WTC11 (cell line): ENCODE measurements at regions not wholly inside any gene's neighbourhood (a gene's known extent, or its start where the extent isn't known, plus 50 kb on each side); places are given as distances from the start of the nearest gene placed in this dataset.

Experiments used
- ATAC-seq: fragments of 200-7000 bp; cut with Tn5 transposase; 2 replicates; pipeline ENCODE4 v1.10.0; 2021; ENCODE audit warnings: mild to moderate bottlenecking, moderate library complexity
- CTCF ChIA-PET: fragments of 300-600 bp; sonication (Branson Sonifier 250); formaldehyde crosslinking; loops from one replicate; lab custom pipeline; 2021; ENCODE audit warnings: antibody characterized with exemption; lab: Charles Lee
- POLR2A ChIA-PET: fragments of 350-600 bp; sonication (Branson Sonifier 250); formaldehyde crosslinking; loops from one replicate; lab custom pipeline; 2021; ENCODE audit warnings: antibody characterized with exemption; lab: Charles Lee
- DNase-seq: peaks from one replicate; pipeline ENCODE4 v3.0.0; 2021; ENCODE audit warnings: low spot score
- H3K27ac Mint-ChIP-seq: 2 replicates; pipeline ENCODE4 v1.8.0; 2021; ENCODE audit warnings: mixed read lengths
- H3K27me3 Mint-ChIP-seq: 2 replicates; pipeline ENCODE4 v1.8.0; 2021; ENCODE audit warnings: low read depth, mild to moderate bottlenecking, moderate library complexity, mixed read lengths
- H3K36me3 Mint-ChIP-seq: 2 replicates; pipeline ENCODE4 v1.8.0; 2021; ENCODE audit warnings: mixed read lengths
- H3K4me1 Mint-ChIP-seq: 2 replicates; pipeline ENCODE4 v1.8.0; 2022; ENCODE audit warnings: mixed read lengths
- H3K4me3 Mint-ChIP-seq: 2 replicates; pipeline ENCODE4 v1.8.0; 2021; ENCODE audit warnings: mild to moderate bottlenecking, moderate library complexity, mixed read lengths
- H3K9me3 Mint-ChIP-seq: 2 replicates; pipeline ENCODE4 v1.8.0; 2021; ENCODE audit warnings: mixed read lengths
- AFF4 ChIP-seq: sonication (generic); formaldehyde crosslinking; IDR thresholded peaks from 2 replicates; pipeline ENCODE4 v1.8.1; 2023; ENCODE audit warnings: mild to moderate bottlenecking, missing genetic modification reagents, borderline replicate concordance
- ARID4B ChIP-seq: sonication (generic); formaldehyde crosslinking; IDR thresholded peaks from 2 replicates; pipeline ENCODE4 v1.8.0; 2023; ENCODE audit warnings: missing genetic modification reagents, mild to moderate bottlenecking, borderline replicate concordance
- ATF1 ChIP-seq: sonication (generic); formaldehyde crosslinking; IDR thresholded peaks from 2 replicates; pipeline ENCODE4 v1.8.1; 2023; ENCODE audit warnings: mild to moderate bottlenecking, moderate library complexity, missing genetic modification reagents
- ATF2 ChIP-seq: sonication (generic); formaldehyde crosslinking; IDR thresholded peaks from 2 replicates; pipeline ENCODE4 v1.8.1; 2022; ENCODE audit warnings: low read depth, missing genetic modification reagents, borderline replicate concordance
- ATF6 ChIP-seq: sonication (generic); formaldehyde crosslinking; IDR thresholded peaks from 2 replicates; pipeline ENCODE4 v1.8.1; 2023; ENCODE audit warnings: mild to moderate bottlenecking, missing genetic modification reagents
- CREM ChIP-seq: sonication (generic); formaldehyde crosslinking; IDR thresholded peaks from 2 replicates; pipeline ENCODE4 v1.8.1; 2022; ENCODE audit warnings: mild to moderate bottlenecking, missing genetic modification reagents, moderate library complexity
- EMX1 ChIP-seq: fragments of 250-450 bp; sonication (Bioruptor Pico); IDR thresholded peaks from 2 replicates; pipeline ENCODE4 v1.8.0; 2021; ENCODE audit warnings: mild to moderate bottlenecking
- FOXP1 ChIP-seq: sonication (generic); formaldehyde crosslinking; IDR thresholded peaks from 2 replicates; pipeline ENCODE4 v1.8.0; 2022; ENCODE audit warnings: missing genetic modification reagents, mild to moderate bottlenecking, moderate library complexity, borderline replicate concordance
- FOXP4 ChIP-seq: sonication (generic); formaldehyde crosslinking; IDR thresholded peaks from 2 replicates; pipeline ENCODE4 v1.8.0; 2022; ENCODE audit warnings: mild to moderate bottlenecking, missing genetic modification reagents
- HMGA2 ChIP-seq: fragments of 250-450 bp; sonication (Bioruptor Pico); IDR thresholded peaks from 2 replicates; pipeline ENCODE4 v1.4.0; 2021; ENCODE audit warnings: mild to moderate bottlenecking, moderate library complexity
- JUN ChIP-seq: sonication (generic); formaldehyde crosslinking; IDR thresholded peaks from 2 replicates; pipeline ENCODE4 v1.8.0; 2023; ENCODE audit warnings: mild to moderate bottlenecking, missing genetic modification reagents
- OVOL2 ChIP-seq: fragments of 250-450 bp; sonication (Bioruptor Pico); IDR thresholded peaks from 2 replicates; pipeline ENCODE4 v1.9.0; 2021; ENCODE audit warnings: mild to moderate bottlenecking, borderline replicate concordance
- PRRX2 ChIP-seq: fragments of 250-450 bp; sonication (Bioruptor Pico); IDR thresholded peaks from 2 replicates; pipeline ENCODE4 v1.8.0; 2021; ENCODE audit warnings: mild to moderate bottlenecking
- TP53 ChIP-seq: sonication (generic); formaldehyde crosslinking; IDR thresholded peaks from 2 replicates; pipeline ENCODE4 v1.8.1; 2023; ENCODE audit warnings: mild to moderate bottlenecking, missing genetic modification reagents
- ZNF232 ChIP-seq: sonication (generic); formaldehyde crosslinking; IDR thresholded peaks from 2 replicates; pipeline ENCODE4 v1.8.0; 2022; ENCODE audit warnings: mild to moderate bottlenecking, missing genetic modification reagents
- ZNF281 ChIP-seq: sonication (generic); formaldehyde crosslinking; IDR thresholded peaks from 2 replicates; pipeline ENCODE4 v1.8.0; 2023; ENCODE audit warnings: mild to moderate bottlenecking, missing genetic modification reagents

GRCh38 chrX:3204606-3205005 is 141.8 kb downstream of the MXRA5 start:
- H3K4me1 Mint-ChIP-seq: no peaks in the 10 kb centered on the region
- ATAC-seq (no peak), DNase-seq (no peak)
- no peak overlapping the region for H3K4me3 Mint-ChIP-seq
- peaks cover 3% of the 10 kb centered on the region; the same call in 1 of the 2 replicates for H3K9me3 Mint-ChIP-seq
- TF ChIP-seq HMGA2 (no peak), PRRX2 (CRISPR knock-in tag) (no peak), ATF6 (no peak), ATF2 (CRISPR knock-in tag) (no peak), OVOL2 (CRISPR knock-in tag) (no peak), ZNF232 (CRISPR knock-in tag) (no peak), AFF4 (CRISPR knock-in tag) (no peak), TP53 (CRISPR knock-in tag) (no peak), ATF1 (no peak), FOXP1 (CRISPR knock-in tag) (no peak), CREM (CRISPR knock-in tag) (no peak), JUN (CRISPR knock-in tag) (no peak), FOXP4 (CRISPR knock-in tag) (no peak), ZNF281 (CRISPR knock-in tag) (no peak)
- POLR2A ChIA-PET: no interaction called here
- no peaks in the 10 kb centered on the region for H3K36me3 Mint-ChIP-seq
- H3K27ac Mint-ChIP-seq: no peak overlapping the region
- no peaks in the 10 kb centered on the region for H3K27me3 Mint-ChIP-seq
- CTCF ChIA-PET: no interaction called here

GRCh38 chrX:3195845-3196244 is 150.6 kb downstream of the MXRA5 start:
- H3K4me1 Mint-ChIP-seq: peaks cover 19% of the 10 kb centered on the region
- H3K36me3 Mint-ChIP-seq: peaks cover 13% of the 10 kb centered on the region
- ATAC-seq (no peak), DNase-seq (no peak)
- no peaks in the 10 kb centered on the region for H3K27me3 Mint-ChIP-seq
- TF ChIP-seq EMX1: no peak
- TF ChIP-seq ARID4B (CRISPR knock-in tag): no peak
- ChIA-PET POLR2A (no interaction called here), CTCF (no interaction called here)
- H3K9me3 Mint-ChIP-seq: peaks cover 13% of the 10 kb centered on the region
- no peak overlapping the region for H3K4me3 Mint-ChIP-seq
- H3K27ac Mint-ChIP-seq: no peak overlapping the region
